ENCODE measurements at regions not wholly inside any gene's neighbourhood (a gene's known extent, or its start where the extent isn't known, plus 50 kb on each side); places are given as distances from the start of the nearest gene placed in this dataset.

DNA sequence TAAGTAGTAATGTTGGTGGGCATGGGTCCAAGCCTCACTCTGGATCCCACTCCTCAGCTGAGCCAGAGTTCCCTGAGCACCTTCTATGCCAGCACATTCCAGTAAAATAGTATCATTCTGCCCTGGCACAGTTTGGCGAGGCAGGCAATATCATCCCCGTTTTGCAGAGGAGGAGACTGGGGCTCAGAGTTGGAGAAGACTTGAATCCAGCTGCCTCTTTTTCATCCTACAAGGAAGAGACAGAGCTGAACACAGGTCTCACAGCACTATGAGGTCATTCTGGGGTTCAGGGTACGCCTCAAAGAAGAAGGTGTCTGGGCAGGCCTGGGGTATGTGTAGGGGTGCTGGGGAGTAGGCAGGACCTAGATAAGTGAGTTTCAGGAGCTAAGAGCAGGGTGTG is 103.9 kb upstream of the STX18 start:
- TF ChIP-seq, protein P1, sequence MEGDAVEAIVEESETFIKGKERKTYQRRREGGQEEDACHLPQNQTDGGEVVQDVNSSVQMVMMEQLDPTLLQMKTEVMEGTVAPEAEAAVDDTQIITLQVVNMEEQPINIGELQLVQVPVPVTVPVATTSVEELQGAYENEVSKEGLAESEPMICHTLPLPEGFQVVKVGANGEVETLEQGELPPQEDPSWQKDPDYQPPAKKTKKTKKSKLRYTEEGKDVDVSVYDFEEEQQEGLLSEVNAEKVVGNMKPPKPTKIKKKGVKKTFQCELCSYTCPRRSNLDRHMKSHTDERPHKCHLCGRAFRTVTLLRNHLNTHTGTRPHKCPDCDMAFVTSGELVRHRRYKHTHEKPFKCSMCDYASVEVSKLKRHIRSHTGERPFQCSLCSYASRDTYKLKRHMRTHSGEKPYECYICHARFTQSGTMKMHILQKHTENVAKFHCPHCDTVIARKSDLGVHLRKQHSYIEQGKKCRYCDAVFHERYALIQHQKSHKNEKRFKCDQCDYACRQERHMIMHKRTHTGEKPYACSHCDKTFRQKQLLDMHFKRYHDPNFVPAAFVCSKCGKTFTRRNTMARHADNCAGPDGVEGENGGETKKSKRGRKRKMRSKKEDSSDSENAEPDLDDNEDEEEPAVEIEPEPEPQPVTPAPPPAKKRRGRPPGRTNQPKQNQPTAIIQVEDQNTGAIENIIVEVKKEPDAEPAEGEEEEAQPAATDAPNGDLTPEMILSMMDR (IDR thresholded peaks at IDR 0.05; ENCODE audit: low read depth, low read length, poor library complexity, severe bottlenecking) = no peak
- TF ChIP-seq EZH2phosphoT487 (IDR thresholded peaks at IDR 0.05; ENCODE audit: borderline replicate concordance, low read length) = no peak
